Muscle layer of duodenum (tissue), 2 donors: ENCODE measurements at regions not wholly inside any gene's neighbourhood (a gene's known extent, or its start where the extent isn't known, plus 50 kb on each side); places are given as distances from the start of the nearest gene placed in this dataset.

ENCODE experiments used
- H3K27ac ChIP-seq: one replicate; pipeline ENCODE4 v1.7.0; 2013; ENCODE audit warnings: mild to moderate bottlenecking, low read length
- H3K27me3 ChIP-seq: one replicate; pipeline ENCODE4 v1.7.0; 2013; ENCODE audit warnings: low read depth, mild to moderate bottlenecking, control low read depth, low read length
- H3K36me3 ChIP-seq, 2 donors: one replicate each; pipeline ENCODE4 v1.7.0; 2013; ENCODE audit warnings: low read length in 2 of 2, control low read depth in 1 of 2, mild to moderate bottlenecking in 1 of 2; ENCODE audit not compliant: insufficient read depth in 2 of 2, control insufficient read depth in 1 of 2
- H3K4me1 ChIP-seq, 2 donors: one replicate each; pipeline ENCODE4 v1.7.0; 2013; ENCODE audit warnings: low read length in 2 of 2, mild to moderate bottlenecking in 2 of 2, control low read depth in 1 of 2, moderate library complexity in 1 of 2; ENCODE audit not compliant: insufficient read depth in 2 of 2, control insufficient read depth in 1 of 2
- H3K4me3 ChIP-seq, 2 donors: one replicate each; pipeline ENCODE4 v1.7.0; 2013; ENCODE audit warnings: low read length in 2 of 2, low read depth in 1 of 2, mild to moderate bottlenecking in 1 of 2
- H3K9me3 ChIP-seq, 2 donors: one replicate each; pipeline ENCODE4 v1.7.0; 2013; ENCODE audit warnings: low read length in 2 of 2, control low read depth in 1 of 2, mild to moderate bottlenecking in 1 of 2; ENCODE audit not compliant: control insufficient read depth in 1 of 2
- donor health status: healthy.

GRCh38 chr18:6598657-6599056, 130.9 kb upstream of the ARHGAP28 start:
- H3K4me1 ChIP-seq = no peaks in the 10 kb centered on the region
- H3K27ac ChIP-seq = no peak overlapping the region
- H3K4me3 ChIP-seq = no peak overlapping the region
- no peaks in the 10 kb centered on the region for H3K27me3 ChIP-seq
- H3K9me3 ChIP-seq = no peaks in the 10 kb centered on the region
- no peaks in the 10 kb centered on the region for H3K36me3 ChIP-seq

GRCh38 chr18:6600667-6601167, 128.8 kb upstream of the ARHGAP28 start:
- Histone ChIP-seq H3K4me1 (no peaks in the 10 kb centered on the region), H3K27ac (no peak overlapping the region), H3K9me3 (no peaks in the 10 kb centered on the region), H3K36me3 (no peaks in the 10 kb centered on the region), H3K27me3 (no peaks in the 10 kb centered on the region), H3K4me3 (no peak overlapping the region)

GRCh38 chr18:6601241-6601640, 128.3 kb upstream of the ARHGAP28 start:
- H3K27ac ChIP-seq = no peak overlapping the region
- no peak overlapping the region for H3K4me3 ChIP-seq
- H3K4me1 ChIP-seq = no peaks in the 10 kb centered on the region
- no peaks in the 10 kb centered on the region for H3K27me3 ChIP-seq
- H3K9me3 ChIP-seq = no peaks in the 10 kb centered on the region
- no peaks in the 10 kb centered on the region for H3K36me3 ChIP-seq

- H3K4me3 ChIP-seq = no peak overlapping the region
- H3K9me3 ChIP-seq = no peaks in the 10 kb centered on the region
- no peaks in the 10 kb centered on the region for H3K36me3 ChIP-seq
- H3K27me3 ChIP-seq = no peaks in the 10 kb centered on the region
- H3K4me1 ChIP-seq = no peaks in the 10 kb centered on the region
- H3K27ac ChIP-seq = no peak overlapping the region
Observed at GRCh38 chr18:6602365-6602764, 127.2 kb upstream of the ARHGAP28 start.

GRCh38 chr18:6604573-6604941, 125.0 kb upstream of the ARHGAP28 start:
- Histone ChIP-seq H3K27me3 (no peaks in the 10 kb centered on the region), H3K27ac (no peak overlapping the region), H3K36me3 (no peaks in the 10 kb centered on the region), H3K4me3 (no peak overlapping the region), H3K4me1 (no peaks in the 10 kb centered on the region), H3K9me3 (no peaks in the 10 kb centered on the region)

- H3K27ac ChIP-seq = no peak overlapping the region
- no peaks in the 10 kb centered on the region for H3K9me3 ChIP-seq
- H3K36me3 ChIP-seq = no peaks in the 10 kb centered on the region
- no peak overlapping the region for H3K4me3 ChIP-seq
- H3K27me3 ChIP-seq = no peaks in the 10 kb centered on the region
- no peaks in the 10 kb centered on the region for H3K4me1 ChIP-seq
Observed at GRCh38 chr18:6605115-6605869, 124.2 kb upstream of the ARHGAP28 start.

- no peaks in the 10 kb centered on the region for H3K4me1 ChIP-seq
- no peaks in the 10 kb centered on the region for H3K27me3 ChIP-seq
- no peak overlapping the region for H3K4me3 ChIP-seq
- no peaks in the 10 kb centered on the region for H3K9me3 ChIP-seq
- no peak overlapping the region for H3K27ac ChIP-seq
- H3K36me3 ChIP-seq = no peaks in the 10 kb centered on the region
Observed at GRCh38 chr18:6606411-6607085, 123.0 kb upstream of the ARHGAP28 start.

GRCh38 chr18:6607343-6607742, 122.2 kb upstream of the ARHGAP28 start:
- no peaks in the 10 kb centered on the region for H3K27me3 ChIP-seq
- no peak overlapping the region for H3K27ac ChIP-seq
- no peaks in the 10 kb centered on the region for H3K9me3 ChIP-seq
- H3K4me1 ChIP-seq = no peaks in the 10 kb centered on the region
- no peak overlapping the region for H3K4me3 ChIP-seq
- H3K36me3 ChIP-seq = no peaks in the 10 kb centered on the region

- H3K27me3 ChIP-seq = no peaks in the 10 kb centered on the region
- H3K4me3 ChIP-seq = no peak overlapping the region
- no peaks in the 10 kb centered on the region for H3K9me3 ChIP-seq
- H3K27ac ChIP-seq = no peak overlapping the region
- no peaks in the 10 kb centered on the region for H3K36me3 ChIP-seq
- H3K4me1 ChIP-seq = no peaks in the 10 kb centered on the region
Observed at GRCh38 chr18:6609666-6610264, 119.8 kb upstream of the ARHGAP28 start.

GRCh38 chr18:6610466-6610865, 119.0 kb upstream of the ARHGAP28 start:
- H3K27ac ChIP-seq = no peak overlapping the region
- H3K4me1 ChIP-seq = no peaks in the 10 kb centered on the region
- no peaks in the 10 kb centered on the region for H3K27me3 ChIP-seq
- no peak overlapping the region for H3K4me3 ChIP-seq
- H3K9me3 ChIP-seq = no peaks in the 10 kb centered on the region
- H3K36me3 ChIP-seq = no peaks in the 10 kb centered on the region

GRCh38 chr18:6613581-6613980, 115.9 kb upstream of the ARHGAP28 start:
- H3K27me3 ChIP-seq = no peaks in the 10 kb centered on the region
- H3K36me3 ChIP-seq = no peaks in the 10 kb centered on the region
- no peak overlapping the region for H3K27ac ChIP-seq
- H3K4me1 ChIP-seq = no peaks in the 10 kb centered on the region
- H3K9me3 ChIP-seq = no peaks in the 10 kb centered on the region
- H3K4me3 ChIP-seq = no peak overlapping the region
